Fibroblast of pulmonary artery (primary cell): ENCODE measurements at regions not wholly inside any gene's neighbourhood (a gene's known extent, or its start where the extent isn't known, plus 50 kb on each side); places are given as distances from the start of the nearest gene placed in this dataset.

Source experiments
- DNase-seq: peaks from one replicate; pipeline ENCODE4 v3.0.0-alpha.2; 2010; ENCODE audit warnings: low read depth
- H3K4me3 ChIP-seq: replicated peaks from 2 replicates; pipeline ENCODE4 v1.5.1; 2011; ENCODE audit warnings: low read depth, mild to moderate bottlenecking, control low read depth, low read length, moderate library complexity
- TF ChIP-seq, protein P1 (sequence below): IDR thresholded peaks from 2 replicates; pipeline ENCODE4 v1.5.1; 2011; ENCODE audit warnings: mild to moderate bottlenecking, control low read depth, low read length, inconsistent platforms; ENCODE audit errors: missing control alignments

DNA sequence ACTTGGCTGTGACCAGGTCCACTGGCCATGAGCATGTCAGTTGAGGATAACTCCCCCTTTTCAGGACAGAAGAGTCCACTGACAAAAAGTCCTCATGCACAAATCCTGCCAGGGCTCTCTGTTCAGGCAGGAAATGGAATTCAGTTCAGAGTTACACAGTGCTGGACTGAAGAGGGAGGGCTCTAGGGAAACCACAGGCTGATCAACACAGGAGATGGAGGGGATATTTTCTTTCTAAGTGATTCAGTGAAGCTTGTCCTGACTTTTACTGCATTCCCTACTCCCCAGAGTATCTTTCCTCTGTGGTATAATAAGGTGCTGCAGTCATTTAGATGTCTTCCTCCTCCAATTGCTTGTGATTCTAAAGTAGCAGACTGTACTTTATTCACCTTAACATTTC is 335.5 kb upstream of the IGFBP7 start:
- TF ChIP-seq, protein P1, sequence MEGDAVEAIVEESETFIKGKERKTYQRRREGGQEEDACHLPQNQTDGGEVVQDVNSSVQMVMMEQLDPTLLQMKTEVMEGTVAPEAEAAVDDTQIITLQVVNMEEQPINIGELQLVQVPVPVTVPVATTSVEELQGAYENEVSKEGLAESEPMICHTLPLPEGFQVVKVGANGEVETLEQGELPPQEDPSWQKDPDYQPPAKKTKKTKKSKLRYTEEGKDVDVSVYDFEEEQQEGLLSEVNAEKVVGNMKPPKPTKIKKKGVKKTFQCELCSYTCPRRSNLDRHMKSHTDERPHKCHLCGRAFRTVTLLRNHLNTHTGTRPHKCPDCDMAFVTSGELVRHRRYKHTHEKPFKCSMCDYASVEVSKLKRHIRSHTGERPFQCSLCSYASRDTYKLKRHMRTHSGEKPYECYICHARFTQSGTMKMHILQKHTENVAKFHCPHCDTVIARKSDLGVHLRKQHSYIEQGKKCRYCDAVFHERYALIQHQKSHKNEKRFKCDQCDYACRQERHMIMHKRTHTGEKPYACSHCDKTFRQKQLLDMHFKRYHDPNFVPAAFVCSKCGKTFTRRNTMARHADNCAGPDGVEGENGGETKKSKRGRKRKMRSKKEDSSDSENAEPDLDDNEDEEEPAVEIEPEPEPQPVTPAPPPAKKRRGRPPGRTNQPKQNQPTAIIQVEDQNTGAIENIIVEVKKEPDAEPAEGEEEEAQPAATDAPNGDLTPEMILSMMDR = no peak
- H3K4me3 ChIP-seq = no peak overlapping the region
- DNase-seq = no peak

DNA sequence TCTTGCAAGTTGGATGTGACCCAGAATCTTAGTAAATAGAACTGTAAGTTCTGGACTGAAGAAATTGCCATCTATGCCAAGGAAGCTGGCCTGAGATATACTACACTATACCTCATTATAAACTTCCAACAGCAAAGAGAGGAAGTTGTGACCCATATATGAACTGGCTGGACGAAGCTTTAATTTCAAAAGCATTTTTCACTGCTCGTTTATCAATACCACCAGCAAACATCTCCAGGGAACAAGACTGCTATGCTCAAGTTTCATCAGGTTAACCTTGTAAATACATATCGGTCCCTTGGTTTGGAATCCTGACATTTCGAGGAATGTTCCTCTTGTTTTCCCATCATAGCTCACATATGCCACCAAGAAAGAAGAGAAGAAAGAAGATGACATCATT is 334.5 kb upstream of the IGFBP7 start:
- no peak for DNase-seq
- no peak overlapping the region for H3K4me3 ChIP-seq
- TF ChIP-seq, protein P1 = no peak

DNA sequence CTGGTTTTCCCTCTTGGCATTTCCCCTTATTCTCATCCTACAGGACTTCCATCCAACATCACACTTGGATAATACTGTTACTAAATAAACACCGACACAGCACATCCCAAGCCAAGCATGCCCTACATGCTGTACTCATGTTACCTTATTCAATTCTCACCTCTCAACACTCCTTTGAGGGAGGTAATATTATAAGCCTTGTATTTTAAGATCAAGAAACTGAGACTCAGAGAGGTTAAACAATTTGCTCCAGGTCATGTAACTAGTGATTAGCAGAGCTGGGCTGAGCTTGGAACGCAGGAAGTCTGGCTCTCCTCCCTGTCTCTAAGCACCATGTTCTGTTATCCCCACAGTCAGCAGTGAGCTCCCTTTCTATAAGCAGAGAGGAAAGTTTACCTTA is 333.6 kb upstream of the IGFBP7 start:
- TF ChIP-seq, protein P1 = no peak
- DNase-seq = no peak
- no peak overlapping the region for H3K4me3 ChIP-seq

DNA sequence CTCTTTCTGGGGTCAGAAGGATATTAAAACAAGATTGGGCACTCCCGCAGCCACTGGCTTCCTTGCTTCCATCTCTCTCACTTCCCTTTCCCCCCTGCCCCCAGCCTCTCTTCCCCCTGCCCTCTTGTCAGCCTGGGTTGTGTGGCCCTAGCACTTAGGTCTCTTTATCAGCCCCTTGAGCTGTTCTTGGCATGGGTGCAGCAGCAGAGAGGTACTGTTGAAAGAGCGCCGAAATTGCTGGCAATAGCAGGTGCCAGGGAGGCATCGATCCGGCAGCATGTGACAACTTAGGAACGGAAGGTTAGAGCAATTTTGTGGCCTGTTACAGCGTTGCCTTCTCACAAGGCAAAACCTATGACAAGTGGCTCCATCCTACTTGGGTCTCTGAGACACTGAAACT is 333.1 kb upstream of the IGFBP7 start:
- H3K4me3 ChIP-seq = no peak overlapping the region
- no peak for DNase-seq
- TF ChIP-seq, protein P1 = no peak

DNA sequence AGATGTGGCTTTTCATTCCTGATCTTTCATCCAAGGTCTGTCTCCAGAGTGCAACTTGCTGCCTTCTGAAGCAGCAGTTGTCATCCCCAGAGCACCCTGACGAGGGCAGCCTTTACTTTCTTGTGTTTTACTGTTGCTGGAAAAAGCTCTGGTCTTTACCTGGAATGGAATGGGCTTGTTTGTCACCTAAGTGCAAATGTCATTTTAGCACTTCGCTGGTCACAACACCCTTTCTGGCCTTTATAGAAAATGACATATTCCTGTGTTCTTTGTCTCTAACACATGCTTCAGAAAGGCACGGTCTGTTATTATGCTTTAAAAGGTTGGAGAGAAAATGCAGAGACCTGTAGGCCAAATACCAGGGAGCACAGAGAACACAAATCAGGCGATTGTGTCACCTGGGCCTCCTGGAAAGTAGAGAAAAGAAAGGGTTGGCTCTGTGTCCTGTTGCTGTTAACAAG is 332.7 kb upstream of the IGFBP7 start:
- peak; percentile 42 for DNase-seq
- no peak overlapping the region for H3K4me3 ChIP-seq
- TF ChIP-seq, protein P1 = peak; percentile 70

DNA sequence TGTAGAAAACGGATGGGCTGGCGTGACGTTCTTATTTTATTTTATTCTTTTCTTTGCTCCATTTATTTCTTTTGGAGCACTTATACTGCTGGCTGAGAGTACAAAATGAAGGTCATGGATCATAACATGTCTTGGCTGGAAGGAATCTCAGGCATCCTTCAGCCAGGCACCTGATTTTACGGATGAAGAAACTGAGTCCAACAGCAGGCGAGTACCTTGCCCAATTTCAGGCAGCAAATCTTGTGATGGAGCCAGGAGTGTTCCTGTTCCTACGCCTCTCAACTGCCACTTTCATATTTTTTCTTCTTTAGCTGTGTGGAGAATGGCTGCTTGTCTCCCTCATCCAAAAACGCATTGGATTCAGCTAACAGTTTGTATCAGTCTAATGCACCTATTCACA is 332.1 kb upstream of the IGFBP7 start:
- DNase-seq = no peak
- TF ChIP-seq, protein P1 = no peak
- no peak overlapping the region for H3K4me3 ChIP-seq

DNA sequence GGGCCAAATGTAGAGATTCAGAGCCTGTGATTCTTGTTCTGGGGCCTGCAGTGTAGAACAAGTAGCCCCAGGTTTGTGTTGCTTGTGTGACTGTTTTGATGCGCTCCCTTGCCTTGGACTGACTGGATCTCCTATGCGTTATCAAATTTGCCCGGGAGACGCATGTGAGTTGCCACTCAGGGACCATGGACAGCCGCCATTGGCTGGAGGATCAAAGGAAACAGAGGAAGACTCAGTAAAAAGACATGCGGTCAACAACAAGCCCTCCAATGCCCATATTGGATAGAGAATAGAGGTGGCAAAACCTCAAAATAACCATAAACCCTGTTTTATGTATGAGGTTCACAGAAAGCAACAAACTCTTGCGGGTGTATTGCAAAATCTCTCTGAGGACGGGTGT is 327.5 kb upstream of the IGFBP7 start:
- DNase-seq = no peak
- TF ChIP-seq, protein P1 = no peak
- no peak overlapping the region for H3K4me3 ChIP-seq
